ENCODE measurements at regions not wholly inside any gene's neighbourhood (a gene's known extent, or its start where the extent isn't known, plus 50 kb on each side); places are given as distances from the start of the nearest gene placed in this dataset.
"Not testable (repeated sequence)": the region's sequence is repeated elsewhere in the genome, so short reads cannot be mapped to it uniquely, and the experiment has no call there.

DNA sequence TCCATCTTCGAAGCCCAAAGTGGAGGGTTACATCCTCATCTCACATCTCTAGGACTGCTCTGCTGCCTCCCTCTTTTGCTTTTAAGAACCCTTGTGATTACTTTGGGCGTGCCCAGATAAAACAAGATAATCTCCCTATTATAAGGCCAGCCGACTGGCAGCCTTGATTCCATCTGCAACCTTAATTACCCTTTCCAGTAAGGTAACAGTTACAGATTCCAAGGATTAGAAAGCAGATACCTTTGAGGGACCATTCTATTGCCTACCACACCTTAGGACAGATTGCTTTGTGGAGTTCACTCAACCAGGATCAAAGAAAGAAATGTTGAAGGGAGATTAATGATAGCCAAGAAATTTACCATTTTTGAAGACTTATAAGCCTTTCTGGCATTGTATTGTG is 250.8 kb upstream of the ACVR2A start:
- Histone ChIP-seq H3K27me3 (ENCODE audit: insufficient read depth, poor library complexity, severe bottlenecking) (no peaks in the 10 kb centered on the region), H3K4me3 (ENCODE audit: severe bottlenecking) (no peak overlapping the region), H3K27ac (ENCODE audit: poor library complexity, severe bottlenecking) (no peak overlapping the region), H3K36me3 (ENCODE audit: low read depth) (no peaks in the 10 kb centered on the region), H3K4me1 (ENCODE audit: insufficient read depth, poor library complexity, severe bottlenecking) (no peaks in the 10 kb centered on the region), H3K9me3 (ENCODE audit: severe bottlenecking) (no peaks in the 10 kb centered on the region)
- no peak for ATAC-seq (ENCODE audit: low read depth)
- no peak for DNase-seq (ENCODE audit: low spot score)
- TF ChIP-seq, protein P1, sequence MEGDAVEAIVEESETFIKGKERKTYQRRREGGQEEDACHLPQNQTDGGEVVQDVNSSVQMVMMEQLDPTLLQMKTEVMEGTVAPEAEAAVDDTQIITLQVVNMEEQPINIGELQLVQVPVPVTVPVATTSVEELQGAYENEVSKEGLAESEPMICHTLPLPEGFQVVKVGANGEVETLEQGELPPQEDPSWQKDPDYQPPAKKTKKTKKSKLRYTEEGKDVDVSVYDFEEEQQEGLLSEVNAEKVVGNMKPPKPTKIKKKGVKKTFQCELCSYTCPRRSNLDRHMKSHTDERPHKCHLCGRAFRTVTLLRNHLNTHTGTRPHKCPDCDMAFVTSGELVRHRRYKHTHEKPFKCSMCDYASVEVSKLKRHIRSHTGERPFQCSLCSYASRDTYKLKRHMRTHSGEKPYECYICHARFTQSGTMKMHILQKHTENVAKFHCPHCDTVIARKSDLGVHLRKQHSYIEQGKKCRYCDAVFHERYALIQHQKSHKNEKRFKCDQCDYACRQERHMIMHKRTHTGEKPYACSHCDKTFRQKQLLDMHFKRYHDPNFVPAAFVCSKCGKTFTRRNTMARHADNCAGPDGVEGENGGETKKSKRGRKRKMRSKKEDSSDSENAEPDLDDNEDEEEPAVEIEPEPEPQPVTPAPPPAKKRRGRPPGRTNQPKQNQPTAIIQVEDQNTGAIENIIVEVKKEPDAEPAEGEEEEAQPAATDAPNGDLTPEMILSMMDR (IDR thresholded peaks at IDR 0.05; ENCODE audit: poor library complexity, severe bottlenecking): no peak

DNA sequence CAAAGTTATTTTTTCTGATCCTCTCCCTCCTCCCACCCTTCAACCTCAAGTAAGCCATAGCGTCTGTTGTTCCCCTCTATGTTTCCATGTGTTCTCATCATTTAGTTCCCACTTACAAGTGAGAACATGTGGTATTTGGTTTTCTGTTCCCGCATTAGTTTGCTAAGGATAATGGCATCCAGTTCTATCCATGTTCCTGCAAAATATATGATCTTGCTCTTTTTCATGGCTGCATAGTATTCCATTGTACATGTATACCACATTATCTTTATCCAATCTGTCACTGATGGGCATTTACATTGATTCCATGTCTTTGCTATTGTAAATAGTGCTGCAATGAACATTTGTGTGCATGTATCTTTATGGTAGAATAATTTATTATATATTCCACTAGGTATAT is 252.0 kb upstream of the ACVR2A start:
- ATAC-seq (ENCODE audit: low read depth); DNase-seq (ENCODE audit: low spot score); H3K27ac ChIP-seq (ENCODE audit: poor library complexity, severe bottlenecking); H3K36me3 ChIP-seq (ENCODE audit: low read depth); H3K9me3 ChIP-seq (ENCODE audit: severe bottlenecking); H3K27me3 ChIP-seq (ENCODE audit: insufficient read depth, poor library complexity, severe bottlenecking); H3K4me1 ChIP-seq (ENCODE audit: insufficient read depth, poor library complexity, severe bottlenecking); H3K4me3 ChIP-seq (ENCODE audit: severe bottlenecking): not testable (repeated sequence)

DNA sequence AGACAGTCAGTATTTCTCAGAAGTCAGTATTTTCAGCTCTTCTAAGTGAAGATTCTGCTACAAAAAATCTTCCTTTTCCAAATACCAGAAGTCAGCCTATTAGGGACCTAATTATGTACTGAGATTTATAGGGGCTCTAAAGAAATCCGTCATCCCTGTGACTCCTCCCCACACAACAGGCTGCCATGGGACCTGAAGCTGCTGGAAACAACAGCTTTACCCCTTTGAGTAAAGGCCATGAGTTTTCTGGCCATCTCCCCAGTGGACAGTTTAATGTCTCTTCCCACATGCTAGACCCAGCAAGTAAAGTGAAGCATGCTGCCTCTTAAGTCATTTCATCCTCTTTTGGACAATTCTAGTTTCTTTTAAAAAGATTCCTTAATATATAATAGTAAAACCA is 255.7 kb upstream of the ACVR2A start:
- Histone ChIP-seq H3K27ac (ENCODE audit: poor library complexity, severe bottlenecking) (no peak overlapping the region), H3K4me3 (ENCODE audit: severe bottlenecking) (no peak overlapping the region), H3K4me1 (ENCODE audit: insufficient read depth, poor library complexity, severe bottlenecking) (no peaks in the 10 kb centered on the region), H3K27me3 (ENCODE audit: insufficient read depth, poor library complexity, severe bottlenecking) (no peaks in the 10 kb centered on the region), H3K9me3 (ENCODE audit: severe bottlenecking) (no peaks in the 10 kb centered on the region), H3K36me3 (ENCODE audit: low read depth) (no peaks in the 10 kb centered on the region)
- ATAC-seq (ENCODE audit: low read depth) (no peak), DNase-seq (ENCODE audit: low spot score) (no peak)
- TF ChIP-seq, protein P1 (IDR thresholded peaks at IDR 0.05; ENCODE audit: poor library complexity, severe bottlenecking): no peak

DNA sequence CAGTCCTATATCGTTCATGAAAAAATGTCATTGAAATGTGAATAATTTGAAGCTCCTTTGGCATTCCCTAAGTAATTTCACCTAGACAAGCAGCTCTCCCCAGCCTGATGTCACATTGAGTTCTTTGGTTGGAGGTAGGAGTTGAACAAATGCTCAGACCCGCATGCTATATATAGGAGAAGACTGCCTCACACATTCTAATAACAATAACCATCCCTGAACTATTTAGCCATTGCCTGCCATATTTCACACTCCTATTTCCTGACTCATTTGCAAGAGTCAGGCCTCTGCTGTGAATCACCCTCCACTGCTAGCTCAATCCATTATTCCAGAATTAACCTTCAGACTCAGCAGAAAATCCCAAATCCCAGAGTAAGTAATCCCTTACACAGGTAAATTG is 256.6 kb upstream of the ACVR2A start:
- Histone ChIP-seq H3K27me3 (ENCODE audit: insufficient read depth, poor library complexity, severe bottlenecking) (no peaks in the 10 kb centered on the region), H3K4me3 (ENCODE audit: severe bottlenecking) (no peak overlapping the region), H3K36me3 (ENCODE audit: low read depth) (no peaks in the 10 kb centered on the region), H3K9me3 (ENCODE audit: severe bottlenecking) (no peaks in the 10 kb centered on the region), H3K27ac (ENCODE audit: poor library complexity, severe bottlenecking) (no peak overlapping the region), H3K4me1 (ENCODE audit: insufficient read depth, poor library complexity, severe bottlenecking) (no peaks in the 10 kb centered on the region)
- no peak for DNase-seq (ENCODE audit: low spot score)
- TF ChIP-seq, protein P1 (IDR thresholded peaks at IDR 0.05; ENCODE audit: poor library complexity, severe bottlenecking): no peak
- ATAC-seq (ENCODE audit: low read depth): peak; percentile 88

DNA sequence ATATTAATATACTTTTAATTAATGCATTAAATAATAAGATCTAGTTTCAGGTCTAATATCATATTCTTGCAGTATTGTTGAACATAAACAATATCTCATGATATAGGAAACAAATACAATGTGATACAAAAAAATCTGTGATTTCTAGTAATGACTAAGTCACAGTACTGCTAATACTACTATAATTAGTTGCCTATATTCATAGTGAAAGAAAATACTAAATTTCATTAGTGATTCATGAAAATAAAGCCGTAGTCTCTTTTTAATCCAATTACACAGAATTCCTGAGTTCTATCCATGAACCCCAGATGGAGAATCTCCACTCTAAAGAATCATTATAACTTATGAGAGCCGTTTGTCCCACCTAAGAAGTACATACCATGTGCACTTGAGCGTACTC is 266.3 kb upstream of the ACVR2A start:
- H3K4me1 ChIP-seq (ENCODE audit: insufficient read depth, poor library complexity, severe bottlenecking): no peaks in the 10 kb centered on the region
- no peak overlapping the region for H3K4me3 ChIP-seq (ENCODE audit: severe bottlenecking)
- no peak overlapping the region for H3K27ac ChIP-seq (ENCODE audit: poor library complexity, severe bottlenecking)
- no peaks in the 10 kb centered on the region for H3K9me3 ChIP-seq (ENCODE audit: severe bottlenecking)
- DNase-seq (ENCODE audit: low spot score) (no peak), ATAC-seq (ENCODE audit: low read depth) (no peak)
- H3K36me3 ChIP-seq (ENCODE audit: low read depth): no peaks in the 10 kb centered on the region
- H3K27me3 ChIP-seq (ENCODE audit: insufficient read depth, poor library complexity, severe bottlenecking): no peaks in the 10 kb centered on the region
- TF ChIP-seq, protein P1 (IDR thresholded peaks at IDR 0.05; ENCODE audit: poor library complexity, severe bottlenecking): no peak

All from RWPE2 (cell line).